SU-DHL-6 (cell line): ENCODE measurements at regions not wholly inside any gene's neighbourhood (a gene's known extent, or its start where the extent isn't known, plus 50 kb on each side); places are given as distances from the start of the nearest gene placed in this dataset.
"Not testable (repeated sequence)": the region's sequence is repeated elsewhere in the genome, so short reads cannot be mapped to it uniquely, and the experiment has no call there.

ENCODE experiments used
- H2AFZ ChIP-seq: fragments of 200-600 bp; sonication (generic); 2 replicates; pipeline ENCODE4 v1.6.1; 2014; ENCODE audit warnings: low read depth, mild to moderate bottlenecking, moderate library complexity, mixed read lengths, antibody characterized with exemption, low read length; ENCODE audit not compliant: severe bottlenecking
- H3F3A ChIP-seq: fragments of 200-600 bp; shearing (Covaris generic); 2 replicates; pipeline ENCODE4 v1.6.0; 2016; ENCODE audit warnings: antibody characterized with exemption, mild to moderate bottlenecking; ENCODE audit not compliant: insufficient read depth
- H3K27ac ChIP-seq: fragments of 200-600 bp; sonication (generic); 2 replicates; pipeline ENCODE4 v1.5.1; 2016; ENCODE audit warnings: low read depth, mild to moderate bottlenecking, low read length, moderate library complexity, mixed read lengths
- H3K27me3 ChIP-seq: fragments of 200-600 bp; sonication (generic), shearing (Covaris generic); 2 replicates; pipeline ENCODE4 v1.6.0; 2014; ENCODE audit warnings: mild to moderate bottlenecking, low read length
- H3K36me3 ChIP-seq: fragments of 200-600 bp; sonication (generic); 2 replicates; pipeline ENCODE4 v1.6.1; 2014; ENCODE audit warnings: mild to moderate bottlenecking, low read length, mixed read lengths
- H3K4me2 ChIP-seq: fragments of 300-600, 200-600 bp; shearing (Covaris generic), sonication (generic); 2 replicates; pipeline ENCODE4 v1.6.0; 2014; ENCODE audit warnings: low read length, low read depth, mild to moderate bottlenecking; ENCODE audit not compliant: poor library complexity, severe bottlenecking
- H3K4me3 ChIP-seq: fragments of 200-600 bp; sonication (generic); 2 replicates; pipeline ENCODE4 v1.5.1; 2014; ENCODE audit warnings: antibody characterized with exemption, low read length, mild to moderate bottlenecking, mixed read lengths; ENCODE audit not compliant: insufficient read depth, poor library complexity, severe bottlenecking
- H3K79me2 ChIP-seq: fragments of 200-600 bp; sonication (generic); 2 replicates; pipeline ENCODE4 v1.6.1; 2014; ENCODE audit warnings: mild to moderate bottlenecking, low read length, moderate library complexity; ENCODE audit not compliant: insufficient read depth
- H3K9ac ChIP-seq: fragments of 200-600 bp; sonication (generic); 2 replicates; pipeline ENCODE4 v1.7.0; 2014; ENCODE audit warnings: mild to moderate bottlenecking, low read length
- H3K9me2 ChIP-seq: fragments of 200-600 bp; sonication (generic); replicated peaks from 2 replicates; pipeline ENCODE4 v1.6.1; 2014; ENCODE audit warnings: low read length; ENCODE audit not compliant: insufficient read depth
- H3K9me3 ChIP-seq: fragments of 200-600 bp; sonication (generic); 2 replicates; pipeline ENCODE4 v1.6.1; 2014; ENCODE audit warnings: low read length, mixed read lengths; ENCODE audit not compliant: insufficient read depth
- H4K20me1 ChIP-seq: fragments of 200-600 bp; sonication (generic); 2 replicates; pipeline ENCODE4 v1.6.1; 2014; ENCODE audit warnings: low read depth, mild to moderate bottlenecking, antibody characterized with exemption, low read length, moderate library complexity, mixed read lengths
- EZH2phosphoT487 ChIP-seq: fragments of 200-600 bp; sonication (generic), shearing (Covaris generic); conservative IDR thresholded peaks from 2 replicates; pipeline ENCODE4 v1.6.1; 2018; ENCODE audit warnings: mild to moderate bottlenecking, antibody characterized with exemption, low read length, moderate library complexity, mixed read lengths
- TF ChIP-seq, protein P1 (sequence below): fragments of 200-600 bp; sonication (generic); IDR thresholded peaks from one replicate; pipeline ENCODE4 v1.5.1; 2017; ENCODE audit warnings: antibody characterized with exemption, mild to moderate bottlenecking, low read length, moderate library complexity; ENCODE audit not compliant: insufficient read depth, poor library complexity, severe bottlenecking

GRCh38 chr1:83435336-83435735 is 563.6 kb downstream of the TTLL7 start:
- not testable (repeated sequence) for H2AFZ ChIP-seq, H3K9me3 ChIP-seq, H3K27ac ChIP-seq, H3K4me3 ChIP-seq, H3K79me2 ChIP-seq, H3F3A ChIP-seq, H3K4me2 ChIP-seq, H3K36me3 ChIP-seq, H3K27me3 ChIP-seq, H3K9ac ChIP-seq, H4K20me1 ChIP-seq, H3K9me2 ChIP-seq

DNA sequence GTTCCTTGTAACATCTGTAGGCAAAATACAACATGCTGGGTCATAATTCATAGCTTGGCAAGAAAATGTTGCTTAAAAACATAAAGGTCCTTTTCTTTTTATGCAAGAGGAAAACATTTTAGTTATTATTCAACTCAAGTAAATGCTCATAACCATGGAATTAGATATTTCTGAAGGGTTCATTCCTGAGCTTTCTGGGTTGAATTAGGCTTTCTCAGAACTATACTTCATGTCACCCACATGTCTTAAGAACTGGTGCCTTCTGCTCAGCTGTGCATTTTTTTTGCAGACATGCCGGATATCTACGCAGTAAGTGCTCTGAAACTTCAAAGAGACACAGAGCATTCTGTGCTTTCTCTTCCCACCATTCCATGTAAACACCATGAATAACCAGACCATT is 571.4 kb downstream of the TTLL7 start:
- not testable (repeated sequence) for H3F3A ChIP-seq, H2AFZ ChIP-seq, H4K20me1 ChIP-seq, H3K9ac ChIP-seq, H3K27me3 ChIP-seq, H3K36me3 ChIP-seq, H3K27ac ChIP-seq, H3K4me2 ChIP-seq, H3K4me3 ChIP-seq, H3K9me2 ChIP-seq, H3K9me3 ChIP-seq, H3K79me2 ChIP-seq

DNA sequence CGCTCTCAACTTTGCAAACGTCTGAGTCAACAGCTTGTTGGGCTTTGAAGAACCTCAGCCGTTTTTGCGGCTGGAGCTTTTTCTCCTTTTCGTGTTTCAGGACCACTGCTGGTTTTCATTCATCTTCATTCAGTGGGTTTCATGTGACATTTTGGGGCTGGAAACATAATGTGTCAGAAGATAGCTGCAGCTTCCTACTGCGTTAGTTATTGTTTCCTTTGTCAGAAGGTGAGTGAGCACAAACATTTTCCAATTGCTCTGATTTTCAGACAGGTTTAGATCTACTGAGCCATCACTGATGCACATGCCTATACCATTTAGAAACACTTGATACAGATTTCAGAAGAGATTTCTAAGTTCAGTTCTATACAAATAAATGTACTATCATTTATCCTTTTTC is 575.5 kb downstream of the TTLL7 start:
- not testable (repeated sequence) for H2AFZ ChIP-seq, H3K4me2 ChIP-seq, H3F3A ChIP-seq, H3K36me3 ChIP-seq, H3K9me3 ChIP-seq, H3K9ac ChIP-seq, H4K20me1 ChIP-seq, H3K27ac ChIP-seq, H3K4me3 ChIP-seq, H3K9me2 ChIP-seq, H3K27me3 ChIP-seq, H3K79me2 ChIP-seq

DNA sequence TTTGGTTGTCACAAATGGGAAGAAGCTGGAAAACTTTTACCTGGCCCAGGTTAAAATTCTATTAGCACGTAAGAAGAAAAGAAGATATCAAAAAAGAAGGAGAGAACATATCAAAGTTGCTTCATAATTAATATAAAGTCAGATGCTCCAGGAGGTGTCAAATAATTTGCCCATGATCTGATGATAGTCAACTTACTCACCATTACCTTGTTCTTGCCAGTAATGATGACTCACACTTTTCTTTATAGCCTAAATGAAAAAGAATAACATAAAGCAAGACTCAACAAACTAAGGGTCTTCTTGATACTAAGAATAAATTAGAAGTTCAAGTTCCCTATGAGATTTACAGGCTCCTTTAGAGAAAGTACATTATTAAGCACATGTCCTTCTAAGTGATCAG is 580.4 kb downstream of the TTLL7 start:
- Histone ChIP-seq H2AFZ (no peak overlapping the region), H3K4me3 (no peak overlapping the region), H3K9me3 (no peaks in the 10 kb centered on the region), H3K27ac (no peak overlapping the region), H3K36me3 (no peaks in the 10 kb centered on the region), H3K79me2 (no peaks in the 10 kb centered on the region), H3K9ac (no peak overlapping the region), H3K27me3 (no peaks in the 10 kb centered on the region), H3F3A (no peaks in the 10 kb centered on the region), H3K4me2 (no peak overlapping the region), H4K20me1 (no peaks in the 10 kb centered on the region), H3K9me2 (no peaks in the 10 kb centered on the region)
- TF ChIP-seq EZH2phosphoT487 = no peak
- TF ChIP-seq, protein P1, sequence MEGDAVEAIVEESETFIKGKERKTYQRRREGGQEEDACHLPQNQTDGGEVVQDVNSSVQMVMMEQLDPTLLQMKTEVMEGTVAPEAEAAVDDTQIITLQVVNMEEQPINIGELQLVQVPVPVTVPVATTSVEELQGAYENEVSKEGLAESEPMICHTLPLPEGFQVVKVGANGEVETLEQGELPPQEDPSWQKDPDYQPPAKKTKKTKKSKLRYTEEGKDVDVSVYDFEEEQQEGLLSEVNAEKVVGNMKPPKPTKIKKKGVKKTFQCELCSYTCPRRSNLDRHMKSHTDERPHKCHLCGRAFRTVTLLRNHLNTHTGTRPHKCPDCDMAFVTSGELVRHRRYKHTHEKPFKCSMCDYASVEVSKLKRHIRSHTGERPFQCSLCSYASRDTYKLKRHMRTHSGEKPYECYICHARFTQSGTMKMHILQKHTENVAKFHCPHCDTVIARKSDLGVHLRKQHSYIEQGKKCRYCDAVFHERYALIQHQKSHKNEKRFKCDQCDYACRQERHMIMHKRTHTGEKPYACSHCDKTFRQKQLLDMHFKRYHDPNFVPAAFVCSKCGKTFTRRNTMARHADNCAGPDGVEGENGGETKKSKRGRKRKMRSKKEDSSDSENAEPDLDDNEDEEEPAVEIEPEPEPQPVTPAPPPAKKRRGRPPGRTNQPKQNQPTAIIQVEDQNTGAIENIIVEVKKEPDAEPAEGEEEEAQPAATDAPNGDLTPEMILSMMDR = no peak

- not testable (repeated sequence) for H3K9me3 ChIP-seq, H3K27me3 ChIP-seq, H4K20me1 ChIP-seq, H3K9me2 ChIP-seq, H3K27ac ChIP-seq, H3K9ac ChIP-seq, H3K4me3 ChIP-seq, H3K79me2 ChIP-seq, H3K36me3 ChIP-seq, H3K4me2 ChIP-seq, H3F3A ChIP-seq, H2AFZ ChIP-seq
Observed at GRCh38 chr1:83413839-83414107, 585.2 kb downstream of the TTLL7 start.

- H3K9ac ChIP-seq, H3K27ac ChIP-seq, H4K20me1 ChIP-seq, H3K4me2 ChIP-seq, H3K79me2 ChIP-seq, H3K9me3 ChIP-seq, H3K27me3 ChIP-seq, H3K36me3 ChIP-seq, H2AFZ ChIP-seq, H3F3A ChIP-seq, H3K9me2 ChIP-seq, H3K4me3 ChIP-seq: not testable (repeated sequence)
Observed at GRCh38 chr1:83410746-83411413, 588.1 kb downstream of the TTLL7 start.

DNA sequence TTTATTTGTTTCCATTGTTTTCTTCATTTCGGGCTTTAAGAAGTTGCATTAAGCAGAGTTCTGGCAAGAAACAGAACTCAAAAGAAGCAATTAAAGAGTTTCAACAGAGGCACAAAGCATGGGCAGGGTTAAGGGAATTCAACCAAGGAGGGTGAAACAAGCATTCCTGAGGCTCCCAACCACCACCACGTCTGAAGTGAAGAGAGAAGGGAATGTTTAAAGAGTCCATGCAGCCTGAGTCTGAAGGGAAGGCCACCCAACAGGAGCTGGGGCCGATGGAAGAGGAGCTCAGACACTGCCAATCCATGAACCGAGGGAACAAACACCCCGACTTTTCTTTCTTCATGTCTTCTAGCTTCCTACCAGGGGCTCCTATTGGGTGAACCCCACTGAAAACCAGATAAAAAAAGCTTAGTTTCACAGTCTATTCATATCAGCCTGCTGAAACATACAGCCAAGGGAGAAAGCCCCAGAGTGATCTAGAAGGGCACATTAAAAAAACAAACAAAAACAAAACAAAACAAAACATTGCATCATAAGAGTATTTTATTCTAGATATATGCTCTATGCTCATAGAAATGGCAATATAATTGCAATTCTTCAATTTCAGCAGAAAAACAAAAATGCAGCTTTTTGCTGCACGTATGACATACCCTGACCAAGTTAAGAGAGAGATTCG is 592.1 kb downstream of the TTLL7 start:
- H3K27me3 ChIP-seq, H3K27ac ChIP-seq, H2AFZ ChIP-seq, H3K79me2 ChIP-seq, H3K9ac ChIP-seq, H3K9me3 ChIP-seq, H3K4me2 ChIP-seq, H4K20me1 ChIP-seq, H3F3A ChIP-seq, H3K9me2 ChIP-seq, H3K36me3 ChIP-seq, H3K4me3 ChIP-seq: not testable (repeated sequence)
